ENCODE measurements at regions not wholly inside any gene's neighbourhood (a gene's known extent, or its start where the extent isn't known, plus 50 kb on each side); places are given as distances from the start of the nearest gene placed in this dataset.
"Not testable (repeated sequence)": the region's sequence is repeated elsewhere in the genome, so short reads cannot be mapped to it uniquely, and the experiment has no call there.

DNA sequence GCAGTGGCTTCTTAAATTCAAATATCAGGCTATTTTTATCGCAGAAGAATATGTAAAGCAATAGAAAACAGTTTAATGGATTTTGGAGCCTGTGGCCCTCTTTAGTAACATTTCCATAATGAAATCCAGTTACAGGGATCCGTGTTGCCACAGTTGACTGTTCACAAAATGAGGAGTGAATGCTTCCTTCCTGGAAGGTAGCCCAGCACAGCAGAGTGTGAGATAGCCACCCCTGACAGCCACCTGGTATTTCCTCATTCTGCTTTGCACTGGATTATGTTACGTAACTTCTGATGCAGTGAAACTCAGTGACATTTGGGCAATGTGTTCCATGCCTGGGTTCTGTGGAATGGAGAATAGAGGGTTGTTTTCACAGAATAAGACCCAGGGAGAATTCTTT lies 517.2 kb downstream of the RBFOX1 start:
- no peak for DNase-seq

DNA sequence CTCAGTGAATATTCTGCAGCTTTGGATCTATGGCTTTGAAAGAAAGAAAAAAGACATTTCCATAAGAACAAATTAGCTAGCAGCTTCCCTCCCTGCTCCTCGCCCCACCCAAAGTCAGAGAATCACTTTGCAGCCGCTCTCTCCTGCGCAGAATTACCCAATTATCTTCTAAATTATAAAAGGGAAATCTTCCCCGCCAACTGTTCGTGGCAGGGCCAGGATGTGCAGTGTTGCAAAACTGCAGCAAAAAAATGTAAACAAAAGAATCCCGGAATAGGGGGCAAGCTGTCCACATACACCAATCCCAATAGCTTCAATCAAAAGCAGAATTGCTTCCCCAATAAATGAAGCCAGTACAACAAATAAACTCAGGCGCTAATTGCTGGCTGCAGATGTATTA lies 510.6 kb downstream of the RBFOX1 start:
- DNase-seq, result no peak

DNA sequence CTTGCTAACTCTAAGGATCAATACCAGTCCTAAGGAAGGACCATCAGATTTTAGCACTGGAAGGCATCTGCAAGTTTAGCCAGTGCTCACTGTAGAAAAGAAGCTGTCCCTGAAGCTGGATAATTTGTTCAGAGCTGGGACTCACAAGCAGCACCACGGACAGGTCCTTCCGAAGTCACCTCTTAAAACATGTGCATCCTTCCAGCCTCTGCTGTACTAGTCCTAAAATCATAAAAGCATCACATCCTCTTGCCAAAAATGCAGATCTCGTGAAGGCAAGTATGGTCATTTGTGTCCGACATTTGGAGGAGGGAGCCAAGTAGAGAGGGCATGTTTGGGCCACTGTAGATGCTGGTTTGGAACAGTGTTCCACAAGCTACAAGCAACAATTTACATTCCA lies 506.9 kb downstream of the RBFOX1 start:
- no peak for DNase-seq

DNA sequence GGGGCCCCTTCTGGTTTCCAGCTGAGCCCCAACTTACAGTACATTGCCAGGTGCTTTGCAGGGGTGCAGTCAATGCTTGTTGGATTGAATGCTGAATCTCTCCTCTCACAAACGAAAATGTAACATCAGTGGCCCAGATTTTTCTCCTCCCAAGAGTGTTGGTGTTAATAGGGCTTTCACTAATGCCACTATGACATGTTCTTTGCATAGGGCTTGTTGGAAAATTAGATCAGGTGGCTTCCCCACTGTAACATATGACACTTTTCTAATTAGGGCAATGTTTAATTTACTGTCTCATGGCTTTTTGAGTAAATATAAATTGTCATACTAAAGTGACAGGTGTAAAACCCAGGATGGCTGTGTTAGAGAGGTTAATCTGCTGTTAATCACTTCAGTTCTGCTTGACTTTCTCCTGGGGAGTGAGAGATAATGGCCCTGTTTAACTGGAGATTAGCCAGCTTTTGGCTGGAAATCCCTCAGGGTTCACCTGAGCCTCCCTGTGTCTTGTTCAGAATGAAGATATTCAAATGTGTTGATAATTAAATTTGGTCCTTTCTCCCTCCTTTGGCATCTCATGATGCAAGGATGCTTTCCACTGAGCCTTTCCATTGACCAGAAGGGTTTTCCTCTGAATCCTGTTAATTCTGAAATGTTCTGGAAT lies 502.3 kb downstream of the RBFOX1 start:
- DNase-seq, result no peak

DNA sequence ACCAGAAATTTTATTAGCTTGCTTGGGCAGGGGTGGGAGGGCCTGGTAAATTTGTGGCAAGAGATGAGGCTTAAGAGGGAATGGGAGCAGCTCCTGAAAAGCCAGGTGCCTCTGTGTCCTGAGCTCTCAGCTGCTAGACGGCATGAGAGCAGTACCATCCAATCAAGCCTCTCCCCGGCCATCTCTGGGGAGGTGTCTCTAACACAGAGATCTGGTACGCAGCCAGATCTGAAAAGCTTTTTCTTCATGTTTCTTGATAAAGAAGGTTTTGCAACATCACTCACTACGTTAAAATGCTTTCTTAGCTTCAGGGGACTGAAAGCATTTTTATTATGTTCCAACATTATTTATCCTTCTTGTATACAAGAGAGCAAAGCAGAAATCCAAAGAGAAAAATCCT lies 488.2 kb downstream of the RBFOX1 start:
- DNase-seq, result no peak

DNA sequence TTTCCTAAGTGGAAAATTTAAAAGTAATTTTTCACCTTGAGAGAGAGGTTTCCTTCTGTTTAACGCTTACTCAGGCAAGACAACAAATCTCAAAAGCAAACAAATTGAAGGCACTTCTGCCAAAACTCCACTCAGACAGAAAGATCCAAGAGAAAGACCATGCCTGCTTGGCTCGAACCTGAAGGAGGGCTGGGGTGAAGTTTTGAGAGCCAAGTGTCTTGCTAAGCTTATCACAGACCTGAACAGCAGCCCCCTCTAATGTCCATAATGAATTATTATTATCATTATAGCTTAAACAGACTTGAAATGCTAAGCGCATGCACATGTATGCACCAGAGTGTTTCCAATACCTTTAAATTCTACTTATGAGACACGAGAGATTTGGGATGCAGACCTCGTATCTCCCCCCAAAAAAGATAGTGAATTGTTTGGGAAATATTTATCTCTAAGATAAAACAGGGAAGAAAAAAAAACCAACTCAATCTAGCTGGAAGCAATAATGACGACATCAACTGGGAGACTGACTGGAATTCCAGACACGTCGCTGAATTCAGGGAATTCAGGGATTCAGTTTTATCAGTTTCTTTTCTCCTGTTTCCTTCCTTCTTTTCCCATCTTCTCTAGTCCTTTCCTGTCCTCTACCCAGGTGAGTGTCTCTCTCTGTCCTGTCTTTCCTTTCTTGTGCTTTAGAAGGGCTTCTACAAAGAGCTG lies 473.2 kb downstream of the RBFOX1 start:
- no peak for DNase-seq

DNA sequence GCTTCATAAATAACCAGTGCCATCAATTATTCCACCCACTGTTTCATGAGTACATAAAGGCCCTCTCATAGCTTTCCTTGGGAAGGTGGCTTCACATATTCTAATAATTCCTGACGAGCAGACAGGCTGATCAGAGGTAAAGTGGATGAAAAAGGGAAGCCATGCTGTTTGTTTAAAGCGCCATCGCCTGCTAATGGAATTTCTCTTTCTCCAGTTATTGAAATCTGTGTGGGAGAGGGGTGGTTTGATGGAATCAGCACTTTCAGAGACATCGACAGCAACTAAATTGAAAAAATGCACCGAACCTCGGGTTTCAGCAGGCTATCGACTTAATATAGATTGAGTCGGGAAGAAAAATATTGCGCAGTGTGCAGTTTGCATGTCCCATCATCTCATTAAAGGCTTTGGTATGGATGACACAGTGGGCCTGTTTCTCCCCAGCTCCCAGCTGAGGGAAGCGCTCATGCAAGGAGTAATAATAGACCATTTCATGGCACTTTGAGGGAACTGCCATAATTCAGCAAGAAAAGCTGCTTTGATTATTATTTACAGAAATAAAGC lies 472.1 kb downstream of the RBFOX1 start:
- DNase-seq, result no peak

DNA sequence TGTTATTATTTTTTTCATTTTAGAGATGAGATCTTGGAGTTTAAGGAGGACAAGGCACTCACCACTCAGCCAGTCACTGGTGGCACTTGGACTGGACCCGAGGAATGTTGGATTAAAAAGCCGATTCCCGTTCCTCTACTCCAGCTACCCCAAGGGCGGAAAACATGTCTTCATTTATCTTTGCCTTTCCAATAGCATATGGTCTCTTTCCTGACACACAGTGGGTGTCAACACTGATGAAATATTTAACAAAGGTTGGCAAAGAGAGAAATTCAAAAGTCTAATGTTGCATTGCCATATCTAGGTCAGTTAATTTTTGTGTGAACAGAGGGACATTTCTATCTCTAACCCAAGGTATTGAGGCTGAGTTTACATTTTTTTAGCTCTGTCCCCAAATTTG lies 459.7 kb downstream of the RBFOX1 start:
- DNase-seq, result no peak

DNA sequence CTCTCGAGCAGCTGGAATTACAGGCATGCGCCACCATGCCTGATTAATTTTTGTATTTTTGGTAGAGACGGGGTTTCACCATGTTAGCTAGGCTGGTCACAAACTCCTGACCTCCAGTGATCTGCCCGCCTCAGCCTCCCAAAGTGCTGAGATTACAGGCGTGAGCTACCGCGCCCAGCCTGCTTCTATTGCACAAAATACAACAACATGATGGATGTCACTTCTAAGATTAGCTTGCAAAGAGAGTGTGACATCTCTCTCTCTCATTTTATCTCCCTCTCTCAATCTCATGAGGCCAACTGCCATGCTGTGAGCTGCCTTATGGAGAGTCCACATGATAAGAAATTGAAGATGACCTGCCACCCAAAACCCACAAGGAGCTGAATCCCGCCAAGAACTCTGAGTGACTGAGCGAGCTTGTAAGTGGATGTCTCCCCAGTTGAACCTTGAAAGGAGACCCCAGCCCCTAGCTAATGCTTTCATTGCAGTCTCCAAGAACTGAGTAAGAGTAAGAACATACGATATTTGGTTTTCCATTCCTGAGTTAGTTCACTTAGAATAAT lies 458.5 kb downstream of the RBFOX1 start:
- DNase-seq, result no peak

DNA sequence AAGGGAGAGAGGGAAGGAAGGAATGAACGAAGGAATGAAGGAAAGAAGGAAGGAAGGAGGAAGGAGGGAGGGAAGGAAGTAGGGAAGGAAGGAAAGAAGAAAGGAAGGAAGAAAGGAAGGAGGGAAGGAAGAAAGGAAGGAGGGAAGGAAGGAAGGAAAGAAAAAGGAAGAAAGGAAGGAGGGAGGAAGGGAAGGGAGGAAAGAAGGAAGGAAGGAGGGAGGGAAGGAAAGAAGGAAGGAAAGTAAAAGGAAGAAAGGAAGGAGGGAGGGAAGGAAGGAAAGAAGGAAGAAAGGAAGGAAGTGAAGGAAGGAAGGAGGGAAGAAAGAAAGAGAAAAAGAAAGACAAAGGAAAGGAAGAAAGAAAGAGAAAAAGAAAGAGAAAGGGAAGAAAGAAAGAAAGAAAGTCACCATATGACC lies 442.4 kb downstream of the RBFOX1 start:
- no peak for DNase-seq

DNA sequence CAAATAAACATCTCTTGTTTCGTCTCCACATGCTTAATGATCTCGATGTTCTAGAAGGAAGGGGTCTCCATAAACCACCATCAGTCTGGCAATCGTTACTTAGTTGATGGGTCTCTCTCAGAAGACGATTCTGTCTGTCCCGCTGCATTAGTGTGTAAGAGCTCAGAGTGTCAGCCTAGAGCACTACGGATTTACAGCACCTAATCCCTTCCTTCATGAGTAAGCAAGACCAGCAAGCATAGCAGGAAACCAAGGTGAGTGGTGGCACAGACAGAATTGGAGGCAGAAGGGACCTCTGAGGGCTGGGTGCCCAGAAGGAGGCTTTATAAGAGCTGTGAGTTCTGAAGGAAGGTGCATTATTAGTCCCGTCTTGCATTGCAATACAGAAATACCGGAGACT lies 440.1 kb downstream of the RBFOX1 start:
- no peak for DNase-seq

DNA sequence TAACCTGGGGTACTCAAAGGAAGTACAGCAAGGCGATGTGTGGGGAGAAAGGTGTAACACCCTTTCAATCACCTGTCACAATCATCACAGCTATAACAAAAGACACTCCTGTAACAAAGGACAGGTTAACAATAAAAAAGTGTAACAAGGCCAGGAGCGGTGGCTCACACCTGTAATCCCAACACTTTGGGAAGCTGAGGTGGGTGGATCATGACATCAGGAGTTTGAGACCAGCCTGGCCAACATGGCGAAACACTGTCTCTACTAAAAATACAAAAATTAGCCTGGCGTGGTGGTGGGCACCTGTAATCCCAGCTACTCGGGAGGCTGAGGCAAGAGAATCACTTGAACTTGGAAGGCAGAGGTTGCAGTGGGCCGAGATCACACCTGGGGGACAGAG lies 436.4 kb downstream of the RBFOX1 start:
- not testable (repeated sequence) for DNase-seq

DNA sequence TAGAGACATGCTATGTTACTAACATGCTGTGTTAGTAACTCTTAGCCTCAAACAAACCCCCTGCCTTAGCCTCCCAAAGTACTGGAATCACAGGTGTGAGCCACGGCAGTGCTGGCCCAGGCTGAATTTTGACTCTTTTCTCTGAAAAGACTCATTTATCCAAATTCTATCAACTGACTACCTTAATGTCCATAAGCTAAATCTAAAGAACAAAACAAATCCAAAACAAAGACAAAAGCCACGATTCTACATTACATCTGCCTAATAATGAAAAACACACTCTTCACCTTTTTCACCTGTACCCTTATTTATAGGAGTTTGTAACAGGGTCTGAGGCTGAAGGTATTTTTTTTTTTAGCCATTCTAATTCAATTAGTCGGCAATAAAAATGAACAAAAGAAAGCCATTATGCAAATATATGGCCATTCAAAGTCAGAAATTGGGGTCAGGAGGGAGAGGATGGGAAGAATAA lies 432.5 kb downstream of the RBFOX1 start:
- no peak for DNase-seq

DNA sequence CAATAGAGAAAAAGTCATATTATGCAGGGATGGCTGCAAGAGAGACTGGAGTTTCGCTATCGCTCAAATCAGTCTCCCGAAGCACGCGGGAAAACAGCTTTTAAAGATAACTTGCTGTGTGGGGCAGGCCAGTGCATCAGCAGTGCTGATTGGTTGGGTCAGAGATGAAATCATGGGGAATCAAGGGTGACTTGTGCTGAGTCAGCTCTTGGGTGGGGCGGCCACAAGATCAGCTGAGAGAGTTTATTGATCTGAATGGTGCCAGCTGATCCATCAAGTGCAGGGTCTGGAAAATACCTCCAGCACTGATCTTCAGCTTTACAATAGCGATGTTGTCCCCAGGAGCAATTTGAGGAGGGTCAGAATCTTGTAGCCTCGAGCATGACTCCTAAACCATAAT lies 430.5 kb downstream of the RBFOX1 start:
- no peak for DNase-seq
